ENCODE measurements at regions not wholly inside any gene's neighbourhood (a gene's known extent, or its start where the extent isn't known, plus 50 kb on each side); places are given as distances from the start of the nearest gene placed in this dataset.

DNA sequence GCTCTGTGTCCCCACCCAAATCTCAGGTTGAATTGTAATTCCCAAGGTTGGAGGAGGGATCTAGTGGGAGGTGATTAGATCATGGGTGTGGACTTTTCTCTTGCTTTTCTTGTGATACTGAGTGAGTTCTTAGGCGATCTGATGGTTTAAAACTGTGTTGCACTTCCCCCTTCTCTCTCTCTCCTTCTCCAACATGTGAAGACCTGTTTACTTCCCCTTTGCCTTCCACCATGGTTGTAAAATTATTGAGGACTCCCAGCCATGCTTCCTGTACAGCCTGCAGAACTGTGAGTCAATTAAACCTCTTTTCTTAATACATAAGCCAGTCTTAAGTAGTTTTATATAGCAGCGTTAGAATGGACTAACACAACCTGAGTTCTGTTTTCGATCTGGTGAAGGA is 738.2 kb downstream of the ARAP2 start:
- TF ChIP-seq EZH2 (IDR thresholded peaks at IDR 0.05; ENCODE audit: insufficient read depth, poor library complexity, severe bottlenecking) (no peak), EZH2phosphoT487 (IDR thresholded peaks at IDR 0.05; ENCODE audit: insufficient read depth, low read depth) (no peak)
